Muscle of back (tissue), 3 donors: ENCODE measurements at regions not wholly inside any gene's neighbourhood (a gene's known extent, or its start where the extent isn't known, plus 50 kb on each side); places are given as distances from the start of the nearest gene placed in this dataset.

Experiments used
- DNase-seq, 3 donors: peaks; one replicate each; pipeline versions ENCODE4 v3.0.0 to v3.0.0-alpha.2; 2013

DNA sequence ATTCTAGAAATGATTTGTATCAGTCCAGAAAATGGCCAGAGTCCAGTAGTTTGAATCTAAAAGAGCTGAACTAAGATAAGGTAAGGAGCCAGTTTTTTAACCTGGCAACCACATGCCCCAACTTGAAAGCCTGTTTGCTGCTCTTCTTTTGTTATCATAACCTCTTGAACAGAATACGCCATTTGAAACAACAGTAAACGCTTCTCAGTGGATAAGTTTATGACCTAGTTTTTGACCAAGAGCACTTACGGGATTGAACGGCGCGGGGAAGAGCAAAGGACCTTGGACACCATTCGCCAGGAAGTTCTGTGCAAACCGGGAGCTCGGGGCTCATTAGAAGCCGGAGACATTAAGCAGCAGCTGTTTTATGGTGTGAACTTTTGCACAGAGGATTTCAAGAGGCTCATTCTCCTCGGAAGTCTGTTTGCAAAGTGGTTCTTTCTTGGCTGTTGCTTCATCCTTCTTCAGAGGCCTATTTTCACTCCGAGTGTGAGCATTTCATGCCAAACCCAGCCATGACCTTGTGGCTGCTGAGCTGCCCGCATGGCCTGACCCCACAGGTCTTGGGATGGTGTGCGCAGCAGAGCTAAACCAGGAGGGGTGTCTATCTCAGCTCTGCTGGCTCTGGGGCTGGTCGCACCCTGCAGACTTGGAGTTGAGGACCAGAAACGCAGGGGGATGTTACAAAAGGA lies 215.1 kb downstream of the SOX4 start:
- DNase-seq = peak in 2 of 3 donors; percentile 48 to 75

DNA sequence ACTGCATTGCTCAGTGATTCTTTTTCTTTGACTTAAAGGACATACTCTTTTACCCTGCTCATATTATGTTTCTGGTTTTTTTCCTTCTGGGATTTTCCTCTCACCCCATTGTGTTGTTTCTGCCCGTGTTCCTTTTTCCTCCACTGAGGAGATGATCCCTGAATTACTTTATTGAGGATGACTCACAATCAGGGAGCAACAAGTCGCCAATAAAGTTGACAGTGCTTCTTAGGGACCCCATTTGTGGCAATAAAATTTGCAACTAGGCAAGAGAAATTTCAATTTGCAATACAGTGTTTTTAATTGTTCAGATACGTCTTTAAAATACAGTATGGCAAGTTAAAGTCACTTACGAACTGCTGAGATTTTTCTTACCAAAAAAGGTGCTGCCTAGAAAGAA lies 217.9 kb downstream of the SOX4 start:
- DNase-seq = no peak

DNA sequence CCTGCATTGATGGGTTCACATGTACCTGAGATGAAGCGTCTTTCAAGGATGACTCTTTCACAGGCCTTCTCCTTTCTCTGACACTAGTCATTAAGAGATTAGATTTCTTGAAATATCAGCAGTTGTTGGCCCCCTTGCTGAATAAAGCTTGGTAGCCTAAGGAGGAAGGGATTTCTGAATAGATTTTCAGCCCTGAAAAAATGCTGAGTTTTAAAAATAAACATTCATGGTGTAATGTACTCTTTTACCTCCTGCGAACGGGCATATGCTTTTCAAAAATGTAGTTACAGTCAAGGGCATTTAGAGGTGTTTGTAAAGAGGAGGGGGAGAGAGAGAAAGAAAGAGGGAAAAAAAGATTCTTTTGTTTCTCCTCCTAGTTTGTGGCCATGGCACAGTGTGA lies 222.7 kb downstream of the SOX4 start:
- DNase-seq = no peak

DNA sequence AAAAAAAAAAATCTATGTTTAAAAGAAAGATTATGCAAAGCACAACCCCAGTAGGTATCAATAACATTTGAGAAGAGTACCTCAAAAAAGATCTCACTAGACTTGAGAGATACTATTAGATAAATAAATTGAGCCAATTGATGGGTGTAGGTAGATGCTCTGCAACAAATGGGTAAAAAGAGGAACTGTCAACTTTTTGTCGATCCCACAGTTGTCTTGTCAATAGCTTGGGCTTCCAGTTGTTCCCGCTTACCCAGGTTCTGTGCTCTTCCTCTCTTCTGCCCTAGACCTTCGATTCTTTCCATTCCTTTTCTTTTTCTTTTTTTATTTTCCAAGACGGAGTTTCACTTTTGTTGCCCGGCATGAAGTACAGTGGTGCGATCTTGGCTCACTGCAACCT lies 226.9 kb downstream of the SOX4 start:
- DNase-seq = no peak

DNA sequence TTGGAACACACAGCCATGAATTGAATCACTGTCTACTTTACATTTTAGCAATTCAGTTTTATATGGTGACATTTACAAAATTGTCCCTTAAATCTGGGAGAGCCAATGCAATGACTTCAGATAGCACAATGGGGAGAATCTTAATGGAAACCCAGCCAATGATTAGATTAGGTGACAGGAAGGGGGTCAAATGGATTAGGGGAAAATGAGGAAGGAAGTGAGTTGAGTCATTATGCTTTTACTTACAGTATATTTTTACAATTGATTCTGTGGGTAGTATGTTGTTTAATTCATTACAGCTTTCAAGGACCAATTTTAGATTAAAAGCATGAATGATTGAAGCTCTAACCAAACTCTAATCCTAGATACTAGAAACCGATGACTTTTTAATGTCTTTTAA lies 229.8 kb downstream of the SOX4 start:
- no peak for DNase-seq

DNA sequence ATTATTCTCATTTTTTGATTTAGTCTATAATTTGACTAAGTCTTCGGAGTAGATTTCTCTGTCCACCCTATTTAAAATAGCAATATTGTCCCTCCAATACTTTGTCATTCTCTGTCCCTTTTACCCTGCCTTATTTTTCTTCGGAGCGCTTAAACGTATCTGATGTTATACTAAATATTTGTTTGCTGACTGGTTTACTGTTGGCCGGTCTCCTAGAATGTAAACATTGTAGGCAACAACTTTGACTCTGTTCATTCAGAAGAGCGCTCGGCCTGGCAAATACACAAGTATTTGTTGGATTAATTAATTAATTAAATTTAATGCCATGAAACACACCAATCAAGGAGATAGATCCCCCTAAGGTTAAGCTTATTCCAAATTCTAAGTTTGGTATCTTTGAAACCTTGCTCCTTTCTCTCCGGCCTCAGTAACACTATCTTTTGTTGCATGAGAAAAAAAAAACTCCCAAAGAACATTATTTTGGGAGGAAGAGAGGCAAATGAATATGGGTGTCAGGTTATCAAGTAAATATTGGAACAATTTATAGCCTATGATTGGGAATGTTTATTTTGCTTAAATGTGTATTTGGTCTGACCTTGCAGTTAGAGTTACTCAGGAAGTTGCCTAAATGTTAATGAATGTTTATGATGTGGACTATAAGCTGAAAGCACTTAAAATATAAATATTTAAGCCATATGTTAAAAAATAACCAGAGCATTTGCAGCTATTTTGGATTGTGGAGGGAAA lies 231.1 kb downstream of the SOX4 start:
- no peak for DNase-seq

DNA sequence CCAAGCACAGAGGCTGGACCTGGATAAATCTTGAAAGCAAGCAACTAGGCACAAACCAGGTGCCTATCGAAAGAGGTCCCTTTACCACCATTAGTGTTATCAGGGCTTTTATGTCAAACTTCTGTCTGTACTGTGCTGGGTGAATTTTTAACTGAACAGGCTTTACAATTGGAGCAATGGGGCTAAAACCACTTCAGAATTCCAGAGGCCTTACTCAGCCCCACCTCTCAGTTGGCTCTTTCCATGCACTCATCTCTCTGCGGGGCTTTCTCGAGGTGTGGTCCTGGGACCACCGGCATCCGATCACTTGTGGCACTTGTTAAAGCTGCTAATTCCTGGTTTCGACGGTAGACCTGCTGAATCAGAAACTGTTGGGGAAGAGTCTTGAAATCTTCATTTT lies 232.5 kb downstream of the SOX4 start:
- DNase-seq = no peak

DNA sequence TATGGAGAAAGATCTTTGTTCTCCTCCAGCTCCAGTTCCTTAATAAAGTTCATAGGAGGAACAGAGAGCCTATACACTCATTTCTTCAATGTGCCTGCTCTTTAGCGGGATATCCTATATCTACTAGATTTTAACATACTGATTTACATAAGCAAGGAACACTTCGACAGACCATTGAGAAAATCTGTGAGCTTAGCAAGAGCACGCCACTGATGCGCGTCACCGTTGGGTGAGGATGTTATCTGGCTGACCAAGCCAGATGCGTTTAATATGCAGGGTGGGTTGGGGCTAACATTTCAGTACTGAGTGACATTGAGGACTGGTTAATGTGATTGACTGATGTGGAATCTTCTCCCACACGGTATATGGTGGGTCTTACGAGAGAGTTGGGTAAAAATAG lies 233.4 kb downstream of the SOX4 start:
- DNase-seq = no peak

DNA sequence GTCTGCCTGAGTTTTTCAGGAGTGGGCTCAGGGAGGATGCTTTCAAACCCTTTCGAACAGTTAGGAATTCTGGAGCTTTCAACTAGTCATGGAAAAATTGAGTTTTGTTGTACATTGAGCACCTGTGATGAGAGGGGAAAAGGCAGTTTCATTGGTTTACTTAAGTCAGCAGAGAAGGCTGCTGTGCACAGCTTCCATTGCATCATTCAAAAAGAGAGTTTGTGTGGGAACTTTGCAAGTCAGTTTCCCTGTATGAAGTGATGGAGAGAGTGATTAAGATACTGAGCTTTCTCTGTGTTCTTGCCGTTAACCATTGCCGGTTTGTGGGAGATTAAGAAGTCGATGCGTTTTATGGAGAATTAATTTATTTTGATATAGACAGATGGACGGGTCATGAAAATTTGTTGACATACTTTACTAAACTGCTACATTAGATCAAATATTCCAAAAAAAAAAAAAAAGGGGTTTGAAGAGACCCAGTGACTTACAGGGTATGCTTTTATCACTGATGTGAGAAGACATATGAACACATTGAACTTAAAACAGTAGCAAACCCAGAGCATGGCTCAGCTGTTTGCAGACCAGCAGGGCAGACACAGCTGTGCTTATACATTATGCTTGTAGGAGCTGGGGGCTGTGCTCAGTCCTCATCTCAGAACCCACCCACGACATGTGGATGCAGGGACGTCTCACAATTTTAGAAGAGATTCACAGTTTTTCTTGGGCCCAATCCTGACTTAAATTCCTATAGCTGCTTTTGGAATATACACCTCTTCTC lies 234.1 kb downstream of the SOX4 start:
- DNase-seq = no peak

DNA sequence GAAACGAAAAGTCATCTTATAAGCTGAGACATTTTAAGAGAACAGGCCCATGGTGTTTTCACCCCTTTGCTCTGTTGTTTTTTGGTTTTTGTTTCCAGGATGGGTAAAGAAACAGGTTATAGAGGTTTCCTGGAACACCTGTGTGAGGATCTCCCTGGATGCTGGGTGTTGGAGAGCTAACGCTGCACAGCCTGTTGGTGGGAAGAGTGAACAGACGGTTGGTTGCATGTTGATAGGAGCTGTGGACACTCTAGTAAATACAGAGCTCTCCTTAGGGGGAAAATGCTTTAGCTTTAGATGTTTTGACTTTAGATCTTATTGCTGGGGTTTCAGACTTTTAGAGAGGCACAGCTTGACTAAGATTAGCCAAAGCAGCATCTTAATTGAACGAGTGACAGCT lies 235.2 kb downstream of the SOX4 start:
- no peak for DNase-seq

DNA sequence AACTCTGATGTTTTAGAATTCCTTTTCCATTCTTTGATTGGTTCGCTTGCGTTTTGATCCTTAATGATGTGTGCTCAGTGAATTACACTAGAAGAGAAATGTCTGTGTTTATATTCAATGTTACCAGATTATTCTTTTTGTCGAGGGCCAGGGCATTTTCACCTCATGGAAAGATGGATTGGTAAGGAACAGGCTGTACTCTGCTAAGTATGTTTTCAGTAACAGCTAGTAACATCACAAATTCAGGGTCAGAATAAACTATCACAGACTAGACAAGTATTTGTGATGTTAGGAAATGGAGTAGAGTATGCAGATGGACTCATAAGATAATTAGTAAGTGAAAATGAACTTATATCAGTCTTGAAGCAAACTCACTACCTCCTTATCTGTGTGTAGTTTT lies 235.6 kb downstream of the SOX4 start:
- DNase-seq = no peak

DNA sequence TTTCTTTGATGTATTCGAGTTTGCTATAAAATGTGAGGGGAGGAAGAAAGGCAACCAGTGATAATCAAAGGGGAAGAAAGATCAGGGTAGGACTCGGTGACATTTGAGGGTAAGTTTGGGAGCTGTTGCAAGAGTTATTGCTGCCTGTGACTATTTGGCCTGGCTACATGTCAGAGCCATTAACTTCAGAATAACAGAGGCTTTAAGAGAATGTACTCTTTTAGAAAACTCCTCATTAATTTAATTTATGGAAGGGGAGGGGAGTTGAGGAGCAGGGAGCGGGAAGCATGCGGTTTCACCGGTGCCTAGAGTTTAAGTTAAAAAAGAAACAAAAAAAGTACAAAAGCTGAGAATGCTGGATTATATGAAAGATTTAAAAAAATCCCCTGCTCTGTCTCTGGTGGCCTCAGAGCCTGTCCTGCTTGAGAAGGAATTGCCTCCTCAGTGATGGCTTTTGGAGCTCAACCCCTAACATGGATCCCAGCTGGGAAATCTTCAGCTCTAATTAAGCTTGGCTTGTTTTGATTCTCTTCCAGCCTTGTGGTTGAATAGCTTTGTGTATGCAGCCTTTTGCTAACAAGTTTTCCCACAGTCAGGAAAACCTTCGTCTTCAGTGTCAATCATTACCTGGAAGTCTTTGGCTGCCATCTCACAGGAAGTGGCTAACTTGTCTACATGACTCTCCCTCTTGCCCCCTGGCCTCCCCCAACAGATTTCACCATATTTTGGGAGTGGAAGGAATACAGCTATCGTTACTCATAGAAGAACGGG lies 238.2 kb downstream of the SOX4 start:
- peak in 2 of 3 donors; percentile 33 to 68 for DNase-seq

DNA sequence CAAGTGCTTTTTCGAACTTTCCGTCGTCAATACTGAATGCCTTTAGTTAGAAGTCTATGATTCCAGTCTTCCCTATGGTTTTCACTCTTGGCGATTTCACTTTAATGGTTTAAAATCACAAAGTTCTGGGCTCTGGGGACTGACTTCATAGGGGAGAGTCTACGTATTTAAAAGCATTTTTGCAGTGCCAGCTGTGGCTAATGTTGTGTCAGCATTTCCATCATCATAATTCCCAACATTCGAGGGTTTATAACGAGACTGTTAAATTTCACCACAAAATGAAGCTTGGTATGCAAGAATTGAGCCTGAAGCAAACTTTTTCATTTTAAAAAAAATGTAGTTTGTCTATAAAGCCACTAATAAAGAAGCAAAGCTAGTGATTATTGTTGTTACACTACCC lies 242.7 kb downstream of the SOX4 start:
- no peak for DNase-seq

DNA sequence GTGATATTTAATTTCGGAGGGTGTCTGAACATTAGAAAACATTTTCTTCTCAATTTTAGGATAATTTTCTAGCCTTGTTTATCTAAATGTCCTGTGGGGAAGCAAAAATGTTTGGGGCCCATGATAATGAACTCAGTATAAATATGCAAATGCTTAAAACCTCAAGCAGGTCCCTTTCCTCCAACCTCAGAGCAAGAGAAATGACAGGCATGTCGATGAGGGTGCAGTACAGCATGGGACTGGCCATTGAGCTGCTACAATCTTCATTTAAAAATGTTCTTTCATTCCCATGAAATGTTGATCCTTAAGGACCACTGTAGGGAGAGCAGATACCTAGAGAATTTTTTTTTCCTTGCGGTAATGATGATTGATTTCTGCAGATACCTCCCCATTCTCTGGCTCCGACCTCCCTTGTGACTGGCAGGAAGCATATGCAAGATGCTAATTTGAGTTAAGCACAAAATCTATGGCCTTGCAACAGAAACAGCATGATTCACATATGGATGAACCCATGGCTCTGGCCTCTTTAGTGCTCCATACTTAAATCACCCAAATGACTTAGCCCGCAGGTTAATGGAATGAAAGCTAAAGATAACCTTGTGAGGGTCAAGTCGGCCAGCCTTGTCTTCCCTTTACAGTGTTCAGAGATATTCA lies 243.3 kb downstream of the SOX4 start:
- DNase-seq = no peak

DNA sequence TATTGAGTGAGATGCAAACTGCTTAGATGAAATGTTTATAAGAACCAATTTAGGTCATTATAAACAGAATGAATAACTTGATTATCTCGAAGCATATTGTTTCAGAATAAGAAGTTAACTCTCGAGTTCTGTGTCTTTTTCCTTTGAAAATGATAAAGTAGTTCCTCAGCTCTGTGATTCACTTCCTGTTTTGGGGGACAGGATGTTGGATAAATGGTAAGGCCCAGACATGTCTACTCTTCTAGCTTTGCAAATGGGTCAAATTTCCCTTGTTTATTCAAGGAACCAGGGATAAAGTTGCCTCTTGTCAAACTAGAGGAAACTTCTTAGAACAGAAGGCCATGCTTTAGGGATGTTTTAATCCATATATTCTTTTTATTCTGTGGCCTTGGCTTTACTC lies 246.9 kb downstream of the SOX4 start:
- no peak for DNase-seq

DNA sequence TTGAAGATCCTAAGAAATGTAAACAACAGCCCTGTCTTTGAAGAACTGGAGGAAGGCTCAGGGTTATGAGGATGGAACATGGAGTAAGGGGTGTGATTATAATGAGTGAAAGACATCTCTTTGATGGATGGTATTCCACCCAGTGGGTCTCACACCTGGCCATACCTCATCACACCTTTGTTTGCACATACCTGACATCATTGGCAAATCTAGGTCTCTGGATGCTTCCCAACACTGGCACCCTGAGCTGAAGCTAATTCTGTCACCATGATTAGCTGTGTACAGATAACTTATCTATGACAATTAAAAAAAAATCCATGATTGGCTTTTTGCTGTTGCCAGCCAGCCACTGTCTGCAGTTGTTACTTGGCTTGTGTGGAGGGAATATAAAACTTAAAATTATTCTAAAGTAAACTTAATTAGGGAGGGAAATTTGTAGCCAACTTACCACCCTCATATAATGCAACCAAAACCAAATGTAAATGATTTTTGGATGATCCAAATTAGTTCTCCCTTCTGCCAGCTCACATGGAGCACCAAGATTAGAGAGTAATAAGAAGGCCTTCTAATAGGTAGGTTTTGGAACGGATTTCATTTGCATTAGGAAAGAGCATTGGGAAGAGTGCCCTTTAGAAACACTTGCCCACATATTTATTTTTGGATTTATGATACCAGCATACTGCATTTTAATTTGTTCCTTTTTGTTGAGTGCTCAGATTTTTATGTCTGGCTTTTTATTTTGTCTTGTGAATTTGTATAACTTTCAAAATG lies 249.5 kb downstream of the SOX4 start:
- no peak for DNase-seq

DNA sequence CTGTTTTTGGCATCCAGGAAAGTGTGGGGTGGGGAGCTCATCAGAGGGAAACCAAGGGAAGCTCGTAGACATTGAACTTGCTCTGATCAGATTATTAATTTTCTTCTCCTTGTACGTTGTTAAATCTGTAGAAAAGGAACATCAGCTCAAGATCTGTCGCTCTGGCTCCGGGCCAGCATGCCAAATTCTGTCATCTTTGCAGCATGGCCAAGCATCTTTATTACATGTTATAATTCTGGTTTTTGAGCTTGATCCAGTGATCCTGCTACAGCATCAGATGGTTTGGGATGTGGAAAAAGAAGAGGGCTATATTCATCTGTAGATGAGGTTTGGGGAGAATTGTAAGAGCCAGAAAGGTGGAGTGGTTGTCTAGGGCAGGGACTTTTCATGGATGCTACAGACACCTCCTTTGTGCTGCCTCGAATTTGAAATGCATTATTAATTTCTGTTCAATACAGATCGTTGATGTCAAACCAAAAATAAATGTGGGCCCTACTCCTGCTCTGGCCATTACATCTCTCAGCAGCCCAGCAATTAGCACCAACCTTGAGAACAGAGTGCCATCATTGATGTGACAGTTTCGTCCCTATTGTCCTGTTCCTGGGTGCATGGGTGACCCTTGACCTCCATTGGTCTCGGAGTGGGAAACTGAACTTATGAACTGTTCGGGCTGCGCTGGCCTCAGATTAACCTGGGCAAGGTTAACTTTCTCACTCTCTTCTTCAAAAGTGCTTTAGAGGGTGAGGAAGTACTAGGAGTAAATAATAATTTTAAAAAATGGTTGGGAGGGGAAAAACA lies 250.8 kb downstream of the SOX4 start:
- no peak for DNase-seq

DNA sequence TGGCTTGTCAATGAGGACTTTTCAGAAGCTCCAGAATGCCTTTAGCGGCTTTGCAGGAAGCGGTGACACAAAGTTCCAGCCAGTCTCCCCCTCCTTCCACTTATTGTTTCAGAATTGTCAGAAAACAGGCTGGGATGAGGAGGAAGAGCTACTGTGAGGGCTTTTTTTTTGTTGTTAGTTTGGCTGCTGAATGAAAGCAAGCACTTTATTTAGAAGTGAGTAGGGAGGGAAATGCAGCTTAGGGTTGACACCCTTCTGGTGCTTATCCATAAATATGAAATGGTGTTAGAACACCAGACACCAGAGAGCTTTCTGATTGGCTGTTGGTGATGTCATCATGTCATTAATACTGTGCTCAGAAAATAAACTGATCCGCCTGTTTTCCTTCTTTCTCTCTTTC lies 251.5 kb downstream of the SOX4 start:
- DNase-seq = peak in 2 of 3 donors; percentile 71 to 73

DNA sequence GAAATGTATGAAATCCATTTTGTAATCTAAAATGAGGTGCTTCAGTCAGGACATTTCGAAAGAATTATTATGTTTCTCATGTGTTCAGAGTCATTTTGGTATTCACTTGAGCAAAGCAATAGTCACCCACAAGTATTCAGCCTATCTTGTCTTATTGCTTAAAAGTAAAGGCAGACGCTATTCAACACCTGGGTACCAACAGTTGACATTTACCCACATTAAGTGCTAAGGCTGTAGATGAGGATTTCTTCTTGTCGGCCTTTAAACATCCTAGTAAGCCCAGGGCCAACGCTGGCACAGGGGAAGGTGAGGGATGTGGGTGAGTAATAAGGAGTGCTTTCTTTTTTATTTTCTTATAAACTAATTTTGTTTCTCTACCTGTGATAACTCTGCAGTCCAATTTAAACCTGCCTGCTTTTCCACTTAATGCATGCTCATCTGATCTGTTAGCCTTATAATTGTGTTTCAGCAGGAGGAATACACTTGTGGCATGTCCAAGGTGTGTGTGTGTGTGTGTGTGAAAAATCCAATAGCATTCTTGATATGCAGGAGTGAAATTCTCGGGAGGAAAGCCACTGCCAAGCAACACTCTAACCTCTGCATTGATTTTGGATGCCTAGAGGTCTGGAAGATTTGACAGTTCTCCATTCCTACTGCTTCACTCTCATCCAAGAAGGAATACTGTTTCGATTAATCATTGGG lies 252.0 kb downstream of the SOX4 start:
- DNase-seq = no peak
